Neural cell (in vitro differentiated cells): ENCODE measurements at regions not wholly inside any gene's neighbourhood (a gene's known extent, or its start where the extent isn't known, plus 50 kb on each side); places are given as distances from the start of the nearest gene placed in this dataset.

ENCODE experiments used
- H2AFZ ChIP-seq: fragments of 200-600, 300-800 bp; sonication (generic), shearing (Covaris generic); 2 replicates; pipeline ENCODE4 v1.6.0; 2014; ENCODE audit warnings: low read depth, mild to moderate bottlenecking, antibody characterized with exemption, low read length, moderate library complexity
- H3F3A ChIP-seq: fragments of 200-600 bp; shearing (Covaris generic); 2 replicates; pipeline ENCODE4 v1.6.1; 2016; ENCODE audit warnings: mild to moderate bottlenecking, moderate library complexity, mixed read lengths, antibody characterized with exemption, low read length; ENCODE audit not compliant: insufficient read depth, poor library complexity, severe bottlenecking
- H3K27ac ChIP-seq: fragments of 200-600, 300-800 bp; sonication (generic), shearing (Covaris generic); 2 replicates; pipeline ENCODE4 v1.5.1; 2014; ENCODE audit warnings: mild to moderate bottlenecking, low read length, moderate library complexity
- H3K27me3 ChIP-seq: fragments of 300-800, 200-600 bp; sonication (generic), shearing (Covaris generic); 2 replicates; pipeline ENCODE4 v1.6.0; 2014; ENCODE audit warnings: mild to moderate bottlenecking, low read depth, low read length, moderate library complexity; ENCODE audit not compliant: insufficient read depth
- H3K36me3 ChIP-seq: fragments of 300-800, 200-600 bp; sonication (generic), shearing (Covaris generic); 2 replicates; pipeline ENCODE4 v1.5.1; 2014; ENCODE audit warnings: mild to moderate bottlenecking, antibody characterized with exemption, low read length, moderate library complexity; ENCODE audit not compliant: insufficient read depth
- H3K4me2 ChIP-seq: fragments of 300-800, 200-600 bp; sonication (generic), shearing (Covaris generic); 2 replicates; pipeline ENCODE4 v1.6.0; 2014; ENCODE audit warnings: mild to moderate bottlenecking, low read length
- H3K4me3 ChIP-seq: fragments of 300-800, 200-600 bp; sonication (generic), shearing (Covaris generic); 2 replicates; pipeline ENCODE4 v1.5.1; 2014; ENCODE audit warnings: mild to moderate bottlenecking, low read length, moderate library complexity
- H3K79me2 ChIP-seq: fragments of 200-600 bp; shearing (Covaris generic); replicated peaks from 2 replicates; pipeline ENCODE4 v1.6.0; 2014; ENCODE audit warnings: mild to moderate bottlenecking, low read length, moderate library complexity; ENCODE audit not compliant: insufficient read depth
- H3K9ac ChIP-seq: fragments of 300-800, 200-600 bp; sonication (generic), shearing (Covaris generic); 2 replicates; pipeline ENCODE4 v1.6.1; 2016; ENCODE audit warnings: mild to moderate bottlenecking, low read length, mixed read lengths
- H3K9me2 ChIP-seq: fragments of 200-600 bp; shearing (Covaris generic); 2 replicates; pipeline ENCODE4 v1.6.1; 2016; ENCODE audit warnings: mild to moderate bottlenecking, low read length, mixed read lengths; ENCODE audit not compliant: insufficient read depth
- H3K9me3 ChIP-seq: fragments of 200-600, 300-800 bp; sonication (generic), shearing (Covaris generic); 2 replicates; pipeline ENCODE4 v1.6.1; 2016; ENCODE audit warnings: mild to moderate bottlenecking, mixed run types, low read length, moderate library complexity, mixed read lengths
- H4K20me1 ChIP-seq: fragments of 200-600 bp; shearing (Covaris generic); 2 replicates; pipeline ENCODE4 v1.6.1; 2016; ENCODE audit warnings: mild to moderate bottlenecking, mixed run types; ENCODE audit not compliant: insufficient read depth
- CTCF ChIP-seq: fragments of 450-650 bp; IDR thresholded peaks from 2 replicates; pipeline ENCODE4 v1.5.1; 2014; ENCODE audit warnings: antibody characterized with exemption, mild to moderate bottlenecking, moderate library complexity; ENCODE audit not compliant: poor library complexity, severe bottlenecking
- EP300 ChIP-seq: fragments of 450-650 bp; conservative IDR thresholded peaks from 2 replicates; pipeline ENCODE4 v1.6.1; 2014; ENCODE audit warnings: antibody characterized with exemption, mild to moderate bottlenecking, moderate library complexity; ENCODE audit not compliant: poor library complexity, severe bottlenecking
- EZH2 ChIP-seq: fragments of 200-600, 300-800 bp; shearing (Covaris generic), sonication (generic); IDR thresholded peaks from 2 replicates; pipeline ENCODE4 v1.6.1; 2014; ENCODE audit warnings: antibody characterized with exemption, low read length, borderline replicate concordance, mild to moderate bottlenecking; ENCODE audit not compliant: insufficient read depth, poor library complexity, severe bottlenecking
- MXI1 ChIP-seq: fragments of 450-650 bp; conservative IDR thresholded peaks from 2 replicates; pipeline ENCODE4 v1.6.1; 2014; ENCODE audit warnings: antibody characterized with exemption, mild to moderate bottlenecking; ENCODE audit not compliant: poor library complexity, severe bottlenecking
- POLR2AphosphoS5 ChIP-seq: IDR thresholded peaks from 2 replicates; pipeline ENCODE4 v1.6.1; 2012
- RAD21 ChIP-seq: fragments of 450-650 bp; conservative IDR thresholded peaks from 2 replicates; pipeline ENCODE4 v1.6.1; 2014; ENCODE audit warnings: antibody characterized with exemption, mild to moderate bottlenecking, moderate library complexity
- REST ChIP-seq: IDR thresholded peaks from 2 replicates; pipeline ENCODE4 v1.6.1; 2012; ENCODE audit warnings: borderline replicate concordance
- SMC3 ChIP-seq: fragments of 450-650 bp; conservative IDR thresholded peaks from 2 replicates; pipeline ENCODE4 v1.6.1; 2014; ENCODE audit warnings: antibody characterized with exemption, mild to moderate bottlenecking, moderate library complexity; ENCODE audit not compliant: poor library complexity
- TAF1 ChIP-seq: IDR thresholded peaks from 2 replicates; pipeline ENCODE4 v1.6.1; 2012; ENCODE audit warnings: low read depth

- Histone ChIP-seq H3K9ac (no peak overlapping the region), H4K20me1 (no peaks in the 10 kb centered on the region), H3F3A (no peaks in the 10 kb centered on the region), H3K9me3 (no peaks in the 10 kb centered on the region), H3K27ac (no peak overlapping the region), H3K9me2 (no peaks in the 10 kb centered on the region), H2AFZ (no peak overlapping the region), H3K79me2 (no peaks in the 10 kb centered on the region), H3K4me2 (no peak overlapping the region), H3K4me3 (no peak overlapping the region), H3K36me3 (no peaks in the 10 kb centered on the region), H3K27me3 (no peaks in the 10 kb centered on the region)
- TF ChIP-seq POLR2AphosphoS5 (no peak), EP300 (no peak), MXI1 (no peak)
Observed at GRCh38 chr11:95715777-95716241, 73.8 kb downstream of the FAM76B start.

GRCh38 chr11:95714843-95715776, 74.5 kb downstream of the FAM76B start:
- no peaks in the 10 kb centered on the region for H4K20me1 ChIP-seq
- no peak overlapping the region for H3K27ac ChIP-seq
- H3K9ac ChIP-seq, result no peak overlapping the region
- H3K4me3 ChIP-seq, result no peak overlapping the region
- TF ChIP-seq EP300 (no peak), EZH2 (no peak), REST (no peak), POLR2AphosphoS5 (no peak), TAF1 (no peak), RAD21 (no peak), SMC3 (no peak), MXI1 (no peak), CTCF (no peak)
- H3K36me3 ChIP-seq, result no peaks in the 10 kb centered on the region
- H3K4me2 ChIP-seq, result no peak overlapping the region
- H2AFZ ChIP-seq, result no peak overlapping the region
- no peaks in the 10 kb centered on the region for H3K27me3 ChIP-seq
- H3F3A ChIP-seq, result no peaks in the 10 kb centered on the region
- H3K79me2 ChIP-seq, result no peaks in the 10 kb centered on the region
- H3K9me2 ChIP-seq, result no peaks in the 10 kb centered on the region
- no peaks in the 10 kb centered on the region for H3K9me3 ChIP-seq
